Breast epithelium (tissue), 4 donors: ENCODE measurements at regions not wholly inside any gene's neighbourhood (a gene's known extent, or its start where the extent isn't known, plus 50 kb on each side); places are given as distances from the start of the nearest gene placed in this dataset.

Experiments used
- DNase-seq, 2 donors: peaks; one replicate each; pipeline ENCODE4 v3.0.0-alpha.2; 2019; ENCODE audit warnings: low spot score in 2 of 2
- H3K27ac ChIP-seq, 2 donors: fragments of 200-600 bp; sonication (generic) in 1 of 2; one replicate each; pipeline ENCODE4 v1.5.1; 2016 to 2019; ENCODE audit warnings: mild to moderate bottlenecking in 1 of 2
- H3K27me3 ChIP-seq, 2 donors: fragments of 200-600 bp; sonication (generic) in 1 of 2; one replicate each; pipeline versions ENCODE4 v1.5.1 to v1.6.0; 2017 to 2019; ENCODE audit warnings: control low read depth in 1 of 2, mild to moderate bottlenecking in 1 of 2
- H3K36me3 ChIP-seq: fragments of 200-600 bp; one replicate; pipeline ENCODE4 v1.5.1; 2019
- H3K4me1 ChIP-seq, 2 donors: fragments of 200-600 bp; sonication (generic); one replicate each; pipeline ENCODE4 v1.5.1; 2016 to 2019; ENCODE audit warnings: control low read depth in 1 of 2
- H3K4me3 ChIP-seq, 3 donors: fragments of 200-600 bp; sonication (generic); 1 replicate in 2 of 3; 2 replicates in 1 of 3; pipeline ENCODE4 v1.5.1; 2016 to 2019; ENCODE audit warnings: mild to moderate bottlenecking in 3 of 3, moderate library complexity in 2 of 3
- H3K9me3 ChIP-seq, 2 donors: fragments of 200-600 bp; sonication (generic) in 1 of 2; one replicate each; pipeline ENCODE4 v1.5.1; 2016 to 2019; ENCODE audit warnings: control low read depth in 1 of 2
- POLR2A ChIP-seq: fragments of 450-650 bp; IDR thresholded peaks from one replicate; pipeline ENCODE4 v1.6.1; 2016; ENCODE audit warnings: antibody characterized with exemption, mild to moderate bottlenecking, moderate library complexity
- POLR2AphosphoS5 ChIP-seq, 3 donors: sonication (generic); formaldehyde crosslinking; IDR thresholded peaks; one replicate each; pipeline ENCODE4 v1.6.1; 2017; ENCODE audit warnings: antibody characterized with exemption in 3 of 3
- intact Hi-C: fragments of 100-400 bp; cut with DNase I; formaldehyde crosslinking; loops from one replicate; pipeline ENCODE4 v1.15.1; 2023; ENCODE audit warnings: low total_unique reads
- TF ChIP-seq, protein P1 (sequence below), 3 donors: fragments of 450-650 bp; IDR thresholded peaks; one replicate each; pipeline ENCODE4 v1.5.1; 2016 to 2017; ENCODE audit warnings: antibody characterized with exemption in 3 of 3, mild to moderate bottlenecking in 3 of 3, moderate library complexity in 3 of 3

- no peaks in the 10 kb centered on the region for H3K36me3 ChIP-seq
- peaks cover 0 to 11% of the 10 kb centered on the region in 2 donors for H3K9me3 ChIP-seq
- no peaks in the 10 kb centered on the region for H3K4me1 ChIP-seq
- no peak for DNase-seq
- H3K4me3 ChIP-seq: no peak overlapping the region
- intact Hi-C loops: no loop called here
- TF ChIP-seq POLR2AphosphoS5 (IDR thresholded peaks at IDR 0.05): no peak
- TF ChIP-seq, protein P1, sequence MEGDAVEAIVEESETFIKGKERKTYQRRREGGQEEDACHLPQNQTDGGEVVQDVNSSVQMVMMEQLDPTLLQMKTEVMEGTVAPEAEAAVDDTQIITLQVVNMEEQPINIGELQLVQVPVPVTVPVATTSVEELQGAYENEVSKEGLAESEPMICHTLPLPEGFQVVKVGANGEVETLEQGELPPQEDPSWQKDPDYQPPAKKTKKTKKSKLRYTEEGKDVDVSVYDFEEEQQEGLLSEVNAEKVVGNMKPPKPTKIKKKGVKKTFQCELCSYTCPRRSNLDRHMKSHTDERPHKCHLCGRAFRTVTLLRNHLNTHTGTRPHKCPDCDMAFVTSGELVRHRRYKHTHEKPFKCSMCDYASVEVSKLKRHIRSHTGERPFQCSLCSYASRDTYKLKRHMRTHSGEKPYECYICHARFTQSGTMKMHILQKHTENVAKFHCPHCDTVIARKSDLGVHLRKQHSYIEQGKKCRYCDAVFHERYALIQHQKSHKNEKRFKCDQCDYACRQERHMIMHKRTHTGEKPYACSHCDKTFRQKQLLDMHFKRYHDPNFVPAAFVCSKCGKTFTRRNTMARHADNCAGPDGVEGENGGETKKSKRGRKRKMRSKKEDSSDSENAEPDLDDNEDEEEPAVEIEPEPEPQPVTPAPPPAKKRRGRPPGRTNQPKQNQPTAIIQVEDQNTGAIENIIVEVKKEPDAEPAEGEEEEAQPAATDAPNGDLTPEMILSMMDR (IDR thresholded peaks at IDR 0.05): no peak
- H3K27me3 ChIP-seq: no peaks in the 10 kb centered on the region
- H3K27ac ChIP-seq: no peak overlapping the region
Observed at GRCh38 chr4:123037804-123038203, 115.4 kb upstream of the NUDT6 start.

- intact Hi-C loops: no loop called here
- no peaks in the 10 kb centered on the region for H3K27me3 ChIP-seq
- no peak for DNase-seq
Observed at GRCh38 chr4:123042095-123042494, 119.7 kb upstream of the NUDT6 start.

DNA sequence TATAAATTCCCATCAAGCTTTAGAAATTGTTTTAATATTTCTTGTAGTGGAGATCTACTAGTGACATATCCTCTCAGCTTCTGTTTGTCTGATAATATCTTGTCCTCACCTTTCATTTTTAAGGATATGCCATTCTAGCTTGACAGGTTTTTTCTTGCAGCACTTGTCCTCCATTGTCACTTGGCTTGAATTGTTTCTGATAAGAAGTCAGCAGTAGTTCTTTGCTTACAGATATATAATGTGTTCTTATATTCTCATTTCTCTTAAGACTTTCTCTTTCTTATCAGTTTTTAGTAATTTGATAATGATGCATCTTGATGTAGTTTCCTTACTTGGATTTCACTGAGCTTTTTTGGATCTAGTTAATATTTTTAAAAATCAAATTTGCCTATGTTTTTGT, 120.6 kb upstream of the NUDT6 start:
- Histone ChIP-seq H3K27ac (no peak overlapping the region), H3K9me3 (peaks cover 0 to 44% of the 10 kb centered on the region in 2 donors), H3K4me1 (no peaks in the 10 kb centered on the region), H3K36me3 (no peaks in the 10 kb centered on the region), H3K4me3 (no peak overlapping the region), H3K27me3 (no peaks in the 10 kb centered on the region)
- intact Hi-C loops: no loop called here
- TF ChIP-seq POLR2AphosphoS5 (IDR thresholded peaks at IDR 0.05) (no peak), POLR2A (no peak)
- TF ChIP-seq, protein P1 (IDR thresholded peaks at IDR 0.05): no peak
- DNase-seq: no peak

More at GRCh38 chr4:123042095-123042494, 119.7 kb upstream of the NUDT6 start:
- H3K9me3 ChIP-seq: peaks cover 0 to 35% of the 10 kb centered on the region in 2 donors
- H3K36me3 ChIP-seq: no peaks in the 10 kb centered on the region
- TF ChIP-seq POLR2AphosphoS5 (IDR thresholded peaks at IDR 0.05) (no peak), POLR2A (no peak)
- TF ChIP-seq, protein P1 (IDR thresholded peaks at IDR 0.05): no peak
- H3K4me1 ChIP-seq: no peaks in the 10 kb centered on the region
- no peak overlapping the region for H3K4me3 ChIP-seq
- H3K27ac ChIP-seq: no peak overlapping the region

- no peaks in the 10 kb centered on the region for H3K36me3 ChIP-seq
- H3K27ac ChIP-seq: no peak overlapping the region
- H3K9me3 ChIP-seq: peaks cover 0 to 52% of the 10 kb centered on the region in 2 donors
- H3K4me3 ChIP-seq: no peak overlapping the region
- DNase-seq: no peak
- H3K4me1 ChIP-seq: no peaks in the 10 kb centered on the region
- no peaks in the 10 kb centered on the region for H3K27me3 ChIP-seq
- intact Hi-C loops: no loop called here
- TF ChIP-seq, protein P1 (IDR thresholded peaks at IDR 0.05): no peak
- TF ChIP-seq POLR2AphosphoS5 (IDR thresholded peaks at IDR 0.05): no peak
- TF ChIP-seq POLR2A: no peak
Observed at GRCh38 chr4:123043793-123044425, 121.5 kb upstream of the NUDT6 start.

DNA sequence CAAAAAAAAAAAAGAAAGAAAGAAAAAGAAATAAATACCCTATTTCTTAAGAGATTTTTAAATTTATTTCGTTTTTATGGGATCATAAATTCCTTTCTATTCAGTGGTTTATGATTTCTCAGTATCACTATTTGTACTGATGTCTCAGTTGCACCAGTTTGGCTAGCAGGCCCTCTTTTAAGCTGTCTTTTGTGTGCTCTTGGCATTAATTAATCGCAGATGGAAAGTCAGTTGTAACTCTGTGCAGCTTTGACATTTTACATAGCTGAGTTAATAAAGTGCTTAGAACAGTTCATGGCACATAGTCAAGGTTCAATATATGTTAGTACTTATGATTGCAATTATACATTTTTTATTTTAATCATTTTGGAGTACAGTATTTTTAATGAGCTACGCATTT, 123.7 kb upstream of the NUDT6 start:
- H3K4me1 ChIP-seq: no peaks in the 10 kb centered on the region
- no peak for DNase-seq
- H3K27me3 ChIP-seq: no peaks in the 10 kb centered on the region
- TF ChIP-seq, protein P1 (IDR thresholded peaks at IDR 0.05): no peak
- TF ChIP-seq POLR2AphosphoS5 (IDR thresholded peaks at IDR 0.05) (no peak), POLR2A (no peak)
- no peak overlapping the region for H3K27ac ChIP-seq
- no peaks in the 10 kb centered on the region for H3K36me3 ChIP-seq
- peaks cover 4 to 52% of the 10 kb centered on the region in 2 donors for H3K9me3 ChIP-seq
- H3K4me3 ChIP-seq: no peak overlapping the region
- intact Hi-C loops: no loop called here
